Heart right ventricle (tissue), 16 donors: ENCODE measurements at regions not wholly inside any gene's neighbourhood (a gene's known extent, or its start where the extent isn't known, plus 50 kb on each side); places are given as distances from the start of the nearest gene placed in this dataset.

Experiments
- ATAC-seq, 8 donors: fragments of 200-7000 bp; cut with Tn5 transposase; one replicate each; pipeline ENCODE4 v1.9.1; 2020; ENCODE audit warnings: mild to moderate bottlenecking in 8 of 8, moderate library complexity in 8 of 8, moderate number of reproducible peaks in 1 of 8
- DNase-seq, 2 donors: peaks; one replicate each; pipeline ENCODE4 v3.0.0-alpha.2; 2020
- H3K27ac ChIP-seq, 10 donors: fragments of 200-600 bp; sonication (generic) in 2 of 10; one replicate each; pipeline versions ENCODE4 v1.5.0 to v1.8.0; 2020 to 2022; ENCODE audit warnings: mild to moderate bottlenecking in 3 of 10
- H3K27me3 ChIP-seq, 7 donors: fragments of 200-600 bp; one replicate each; pipeline ENCODE4 v1.8.0; 2021 to 2022; ENCODE audit warnings: mild to moderate bottlenecking in 2 of 7
- H3K36me3 ChIP-seq, 9 donors: fragments of 200-600 bp; sonication (generic) in 1 of 9; one replicate each; pipeline versions ENCODE4 v1.5.0 to v1.8.0; 2020 to 2022; ENCODE audit warnings: mild to moderate bottlenecking in 2 of 9
- H3K4me1 ChIP-seq, 9 donors: fragments of 200-600 bp; sonication (generic) in 1 of 9; one replicate each; pipeline versions ENCODE4 v1.5.0 to v1.8.0; 2020 to 2022; ENCODE audit warnings: mild to moderate bottlenecking in 4 of 9
- H3K4me3 ChIP-seq, 10 donors: fragments of 200-600 bp; sonication (generic) in 2 of 10; one replicate each; pipeline versions ENCODE4 v1.5.0 to v1.8.0; 2020 to 2022; ENCODE audit warnings: mild to moderate bottlenecking in 7 of 10, moderate library complexity in 2 of 10
- H3K9me3 ChIP-seq, 11 donors: fragments of 200-600 bp in 10 of 11; sonication (generic) in 2 of 11; one replicate each; pipeline versions ENCODE4 v1.5.0 to v1.8.0; 2013 to 2022; ENCODE audit warnings: mild to moderate bottlenecking in 2 of 11, control low read depth in 1 of 11, moderate library complexity in 1 of 11
- CTCF ChIP-seq, 9 donors: fragments of 200-600 bp; sonication (generic) in 2 of 9; IDR thresholded peaks; one replicate each; pipeline versions ENCODE4 v1.5.0 to v1.8.0; 2021 to 2022; ENCODE audit warnings: antibody characterized with exemption in 9 of 9, mild to moderate bottlenecking in 5 of 9, moderate library complexity in 1 of 9
- WGBS, 2 donors: extraction: QIAGEN DNeasy Blood & Tissue Kit; methylation state at CpG; one replicate each; pipeline ENCODE4 v1.1.7; 2013; ENCODE audit warnings: inconsistent platforms in 1 of 2; 5-methylcytosine and 5-hydroxymethylcytosine counted together
- intact Hi-C, 10 donors: fragments of 100-400 bp; cut with DNase I; formaldehyde crosslinking; loops; one replicate each; pipeline versions ENCODE4 v1.11.1 to v1.14.2; 2022
- donor health status: Arrhythmogenic right ventricular cardiomyopathy.
- donor health status: ischemic (EF 13 %, LVEDD 7.1; RV severe dilation, severe dysfunction).
- donor health status: healthy with polysubstance abuse.
- donor health status: DM: no; HTN: yes; CAD: no.
- donor health status: DM: no; HTN: no; CAD: no.
- donor health status: ischemic (EF 25% LVEDD 6.9; RV normal size, moderate dysfunction).
- donor health status: ischemic (EF 25% LVEDD 5.7; RV mildly dilated, moderate dysfunction).
- donor health status: healthy.
- donor health status: DM: yes; HTN: yes; CAD: no.
- donor health status: Ischemic cardiomyopathy.
- donor health status: ischemic (EF 35%, LVEDD 5.7; RV mildly dilated, moderate dysfunction).
- donor health status: nonischemic (EF 11% LVEDD 7.7; RV severe dilation, severe dysfunction).
- donor health status: DM: yes; HTN: yes; CAD: no.
- donor health status: PGD.
- donor health status: ischemic (EF 29% LVEDD 5.4; RV normal size, mild dysfunction).
- donor health status: nonischemic (EF 23%, LVEDD 6.1; RV moderate dilation, normal function).

GRCh38 chr10:61289813-61290212 is 163.4 kb downstream of the TMEM26 start:
- Histone ChIP-seq H3K9me3 (peaks cover 0 to 7% (median 0%) of the 10 kb centered on the region in 11 donors), H3K27me3 (no peaks in the 10 kb centered on the region), H3K27ac (no peak overlapping the region), H3K36me3 (no peaks in the 10 kb centered on the region), H3K4me3 (no peak overlapping the region), H3K4me1 (peaks cover 0 to 9% (median 0%) of the 10 kb centered on the region in 9 donors)
- no peak for TF ChIP-seq CTCF (IDR thresholded peaks at IDR 0.05)
- WGBS, 2 donors = 81 to 84% methylated on average over 2 of the region's 2 CpGs
- intact Hi-C loops = loop anchor here in 6 of 10 donors (5.0 to 10.0 kb wide), 6 partner anchors 145 to 475 kb away; no protein-coding TSS in a partner anchor
- DNase-seq = no peak
- no peak for ATAC-seq

GRCh38 chr10:61286686-61287085 is 166.5 kb downstream of the TMEM26 start:
- H3K9me3 ChIP-seq = peaks cover 0 to 7% (median 0%) of the 10 kb centered on the region in 11 donors
- ATAC-seq (peak in 3 of 8 donors; percentile 17 to 42 (median 24)), DNase-seq (no peak)
- TF ChIP-seq CTCF (IDR thresholded peaks at IDR 0.05) = no peak
- peaks cover 0 to 20% (median 0%) of the 10 kb centered on the region in 9 donors for H3K4me1 ChIP-seq
- no peaks in the 10 kb centered on the region for H3K36me3 ChIP-seq
- no peaks in the 10 kb centered on the region for H3K27me3 ChIP-seq
- intact Hi-C loops = loop anchor here in 6 of 10 donors (5.0 to 10.0 kb wide), 6 partner anchors 142 to 472 kb away; no protein-coding TSS in a partner anchor
- WGBS, 2 donors = 81 to 84% methylated on average over 3 of the region's 3 CpGs
- H3K4me3 ChIP-seq = no peak overlapping the region
- peak overlapping the region in 1 of 10 donors; percentile 34 for H3K27ac ChIP-seq

- ATAC-seq = no peak
- no peaks in the 10 kb centered on the region for H3K36me3 ChIP-seq
- intact Hi-C loops = loop anchor here in 9 of 10 donors (2.0 to 10.0 kb wide), 8 partner anchors 141 to 471 kb away; no protein-coding TSS in a partner anchor
- TF ChIP-seq CTCF (IDR thresholded peaks at IDR 0.05) = no peak
- no peaks in the 10 kb centered on the region for H3K27me3 ChIP-seq
- H3K4me1 ChIP-seq = peaks cover 0 to 20% (median 0%) of the 10 kb centered on the region in 9 donors
- 49 to 50% methylated on average over 6 of the region's 6 CpGs for WGBS, 2 donors
- DNase-seq = no peak
- H3K9me3 ChIP-seq = peaks cover 0 to 7% (median 0%) of the 10 kb centered on the region in 11 donors
- no peak overlapping the region for H3K4me3 ChIP-seq
- H3K27ac ChIP-seq = no peak overlapping the region
Observed at GRCh38 chr10:61285749-61286148, 167.4 kb downstream of the TMEM26 start.

- intact Hi-C loops = loop anchor here (1.0 to 10.0 kb wide), 13 partner anchors 140 to 470 kb away; no protein-coding TSS in a partner anchor
- Histone ChIP-seq H3K9me3 (no peaks in the 10 kb centered on the region), H3K27me3 (no peaks in the 10 kb centered on the region), H3K4me1 (peaks cover 0 to 20% (median 0%) of the 10 kb centered on the region in 9 donors), H3K36me3 (no peaks in the 10 kb centered on the region), H3K27ac (peak overlapping the region in 1 of 10 donors; percentile 16), H3K4me3 (peak overlapping the region in 1 of 10 donors; percentile 18)
- ATAC-seq (peak in 4 of 8 donors; percentile 42 to 62 (median 53)), DNase-seq (peak in 1 of 2 donors; percentile 13)
- peak; percentile 66 to 89 (median 80) for TF ChIP-seq CTCF (IDR thresholded peaks at IDR 0.05)
- WGBS, 2 donors = 14 to 24% methylated on average over 5 of the region's 5 CpGs
Observed at GRCh38 chr10:61284222-61284890, 168.8 kb downstream of the TMEM26 start.
